HG03025 (cell line): ENCODE measurements at regions not wholly inside any gene's neighbourhood (a gene's known extent, or its start where the extent isn't known, plus 50 kb on each side); places are given as distances from the start of the nearest gene placed in this dataset.

ENCODE experiments used
- ATAC-seq: cut with Tn5 transposase; IDR thresholded peaks from one replicate; pipeline ENCODE4 v1.9.1; 2021; ENCODE audit warnings: mild to moderate bottlenecking, moderate library complexity; ENCODE audit not compliant: unreplicated experiment, low FRiP score

DNA sequence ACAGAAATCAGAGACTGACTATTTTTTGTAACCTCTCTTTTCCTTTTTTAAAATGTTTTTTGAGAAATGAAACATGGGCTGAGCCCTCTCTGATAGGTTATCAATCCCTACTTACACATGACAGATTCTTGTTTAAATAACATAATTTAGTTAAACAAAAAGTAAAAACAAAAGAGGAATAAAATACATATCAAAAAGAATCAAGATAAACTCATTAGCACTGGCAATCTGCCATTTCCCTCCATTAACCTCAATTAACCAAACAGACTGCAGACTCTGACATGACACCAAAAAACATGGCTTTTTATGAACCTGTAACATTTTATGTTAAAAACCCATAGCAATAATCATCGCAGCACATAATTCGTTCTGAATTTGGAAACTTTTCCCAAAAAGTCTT lies 284.4 kb upstream of the MTNR1B start:
- ATAC-seq = no peak

DNA sequence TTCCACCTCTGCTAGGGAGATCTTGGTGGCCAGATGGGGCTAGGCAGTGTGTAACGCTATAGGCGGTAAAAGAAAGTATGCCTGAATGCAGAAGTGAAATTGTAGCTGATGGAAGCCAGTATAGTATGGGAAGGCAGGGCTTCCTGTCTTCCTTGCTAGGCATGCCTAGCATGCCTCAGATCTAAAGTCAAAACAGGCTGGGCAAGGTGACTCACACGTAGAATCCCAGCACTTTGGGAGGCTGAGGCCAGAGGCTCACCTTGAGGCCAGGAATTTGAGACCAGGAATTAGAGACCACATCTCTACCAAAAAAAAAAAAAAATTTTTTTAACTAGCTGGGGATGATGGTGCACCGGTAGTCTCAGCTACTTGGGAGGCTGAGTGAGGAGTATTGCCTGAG lies 281.7 kb upstream of the MTNR1B start:
- ATAC-seq = no peak

DNA sequence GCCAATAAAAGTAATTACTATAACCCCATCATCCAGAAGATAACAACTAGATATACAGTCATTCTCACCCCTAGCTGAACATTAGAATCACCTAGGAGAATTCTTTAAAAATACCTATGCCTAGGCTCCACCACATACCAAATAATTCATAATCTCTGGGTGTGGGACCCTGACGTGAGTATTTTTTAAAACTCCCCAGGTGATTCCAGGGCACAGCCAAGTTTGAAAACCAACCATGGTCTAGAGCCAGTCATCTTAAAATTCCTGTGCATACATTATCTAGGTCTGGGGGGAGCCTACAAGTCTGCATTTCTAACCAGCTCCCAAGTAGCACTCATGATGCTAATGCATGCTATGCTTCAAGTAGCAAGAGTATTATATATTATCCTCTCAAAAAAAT lies 281.0 kb upstream of the MTNR1B start:
- no peak for ATAC-seq

DNA sequence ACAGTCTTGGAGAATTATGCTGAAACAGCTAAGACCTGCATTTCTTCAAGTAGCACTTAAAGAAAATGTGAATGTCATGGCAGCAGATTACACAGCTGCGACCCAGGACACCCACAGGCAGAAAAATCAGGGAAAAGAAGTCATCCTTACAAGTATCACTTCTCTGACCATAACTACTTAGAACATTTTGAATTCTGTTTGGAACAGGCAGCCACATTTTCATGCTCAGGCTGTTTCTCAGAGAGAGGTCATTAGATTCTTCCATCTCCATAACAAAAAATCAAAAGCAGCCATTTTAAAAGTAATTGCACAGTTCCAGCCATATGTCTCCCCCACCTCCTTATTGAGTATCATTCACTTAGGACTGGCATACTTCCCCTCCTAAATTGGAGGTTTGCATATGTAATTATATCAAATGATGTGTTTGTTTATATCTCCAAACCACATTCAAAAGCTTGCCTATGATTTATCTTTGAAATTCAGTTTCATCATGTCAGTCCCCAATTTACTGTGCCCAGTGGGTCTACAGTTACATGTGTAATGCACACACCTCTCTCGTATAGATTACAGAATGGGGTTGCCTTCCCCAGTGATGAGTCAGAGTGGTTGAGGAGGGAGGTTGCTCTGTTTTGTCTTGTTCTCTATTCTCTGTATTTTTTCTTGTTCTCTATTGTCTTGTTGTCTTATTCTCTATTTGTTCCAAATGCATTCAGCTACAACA lies 276.5 kb upstream of the MTNR1B start:
- ATAC-seq = no peak

DNA sequence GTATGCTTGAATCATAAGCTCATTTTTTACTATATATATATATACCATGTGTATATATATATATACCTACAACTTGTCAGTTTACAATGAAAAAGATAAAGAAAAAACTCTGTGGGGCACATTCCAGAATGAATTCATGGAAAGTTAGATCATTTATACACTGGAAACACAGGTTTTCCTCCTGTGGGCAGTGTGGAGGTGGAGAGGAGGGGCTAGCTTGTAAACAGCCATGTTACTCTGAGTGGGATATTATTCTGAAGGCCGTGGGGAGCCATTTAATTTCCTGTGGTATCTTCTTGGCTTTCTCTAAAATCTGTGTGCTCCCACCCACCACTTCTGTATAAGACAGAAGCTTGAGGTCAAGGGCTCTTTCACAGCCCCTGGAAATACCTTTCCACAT lies 273.4 kb upstream of the MTNR1B start:
- no peak for ATAC-seq

DNA sequence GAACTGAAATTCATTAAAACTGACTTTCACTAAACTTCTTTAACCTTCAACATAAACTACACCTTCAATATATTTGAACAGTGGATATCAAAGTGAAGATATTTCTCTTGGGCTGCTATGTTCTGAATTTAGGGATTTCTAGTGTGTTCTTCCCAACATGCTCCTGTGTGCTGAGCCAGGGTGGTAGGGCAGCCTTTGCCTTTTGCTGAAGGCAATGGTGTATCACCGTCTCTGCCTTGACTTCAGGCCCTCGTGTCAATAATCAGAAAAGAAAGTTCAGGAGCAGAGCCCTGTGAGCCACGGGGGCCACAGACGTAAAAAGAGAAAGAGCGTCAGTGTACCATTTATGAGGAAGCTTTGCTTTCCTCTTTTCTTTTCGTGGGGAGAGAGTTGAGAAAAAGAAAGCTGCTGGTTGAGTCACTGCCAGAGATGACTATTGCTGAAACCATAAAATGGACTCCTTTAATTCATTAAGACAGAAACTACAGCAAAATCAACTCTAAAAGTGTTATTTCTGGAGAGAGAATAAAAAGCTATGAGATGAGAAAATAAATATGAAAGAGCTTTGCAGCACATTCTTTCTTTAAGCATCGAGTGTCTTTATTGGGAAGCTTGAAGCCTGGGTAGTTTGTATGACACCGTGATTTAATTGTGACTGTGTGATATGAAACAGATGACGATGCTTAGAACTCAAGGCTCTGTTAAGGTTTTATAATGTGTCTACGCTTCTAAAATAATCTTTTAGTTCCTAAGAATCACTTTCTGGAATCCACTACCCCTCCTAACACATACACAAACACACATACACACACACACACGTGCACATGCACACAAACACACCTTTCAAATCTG lies 271.8 kb upstream of the MTNR1B start:
- no peak for ATAC-seq

DNA sequence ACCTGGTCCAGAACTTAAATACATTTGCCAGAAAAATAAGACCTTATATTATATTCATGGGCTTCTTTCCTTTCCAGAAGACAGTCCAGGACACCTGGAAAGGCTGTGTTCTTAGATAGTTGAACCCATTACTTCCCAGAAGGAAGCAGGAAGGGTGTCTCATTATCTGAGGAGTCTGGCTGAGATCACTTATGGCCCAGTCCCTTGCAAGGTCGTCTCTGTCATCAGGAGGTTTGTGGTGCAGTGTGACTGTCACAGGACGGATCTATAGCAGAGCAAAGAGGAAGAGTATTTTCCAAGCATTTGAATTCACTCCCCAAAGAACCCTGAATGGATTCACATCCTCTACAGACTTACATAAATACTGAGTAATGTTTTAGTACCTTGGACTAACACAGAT lies 270.7 kb upstream of the MTNR1B start:
- ATAC-seq = no peak

DNA sequence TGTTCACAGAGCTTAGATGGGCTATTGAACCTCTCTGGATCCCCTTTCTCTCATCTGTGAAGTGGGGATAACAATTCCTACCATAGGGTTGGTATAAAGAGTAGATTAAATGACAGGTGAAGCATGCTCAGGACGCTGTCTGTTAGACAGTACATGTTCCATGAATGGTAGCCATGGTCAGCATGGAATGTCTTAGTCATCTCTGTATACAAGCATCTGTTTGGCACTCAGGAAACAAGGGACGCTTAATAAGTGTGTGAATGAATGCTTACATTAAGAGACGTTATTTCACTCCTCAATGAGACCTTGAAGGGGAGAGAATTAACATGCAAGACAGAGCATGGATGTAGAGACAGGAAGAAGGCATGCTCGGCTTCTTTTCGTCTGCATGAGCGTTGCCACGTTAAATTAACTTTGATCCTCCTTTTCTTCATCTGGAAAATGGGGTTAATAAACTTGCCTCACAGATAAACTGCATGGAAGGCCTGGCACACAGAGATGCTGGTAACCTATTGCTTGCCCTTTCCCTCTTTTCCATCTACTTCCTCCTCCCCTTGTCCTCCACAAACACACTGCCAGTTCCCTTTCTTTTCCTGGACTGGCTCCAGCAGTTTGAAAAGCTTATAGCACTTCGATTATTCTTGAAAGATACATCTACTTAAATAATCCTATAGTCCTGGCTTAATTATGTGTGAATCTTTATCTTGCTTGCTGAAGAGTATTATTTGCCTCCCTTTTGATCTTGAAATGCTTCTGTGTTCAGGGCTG lies 267.2 kb upstream of the MTNR1B start:
- no peak for ATAC-seq

DNA sequence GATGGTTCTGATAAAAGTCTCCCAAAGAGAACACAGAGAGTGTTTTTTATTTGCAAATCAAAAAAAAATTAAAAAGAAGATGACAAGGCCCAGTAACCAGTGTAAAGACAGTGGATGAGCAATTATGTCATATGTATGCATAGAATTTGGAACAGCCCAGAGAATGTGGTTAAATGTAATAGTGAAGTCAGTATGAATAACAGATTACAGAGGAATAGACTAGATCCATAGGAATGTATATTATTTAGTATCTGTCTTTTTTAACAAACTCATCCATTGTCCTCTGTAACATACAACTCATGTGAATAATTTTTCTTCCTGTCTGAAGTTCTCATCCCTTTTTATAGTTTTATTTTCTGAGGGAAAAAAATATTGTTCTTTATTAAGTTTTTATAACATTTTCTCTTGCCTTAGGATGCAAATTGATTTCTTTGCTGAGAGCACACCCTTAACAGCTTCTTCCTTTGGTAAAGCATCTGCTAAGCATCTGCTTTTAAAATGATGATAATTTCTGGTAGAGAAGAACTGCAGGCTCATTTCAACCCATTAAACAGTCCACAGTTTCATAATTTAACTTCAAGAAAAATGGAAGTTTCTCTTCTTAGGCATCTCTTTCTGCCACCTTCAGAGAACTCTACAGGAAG lies 266.5 kb upstream of the MTNR1B start:
- ATAC-seq = no peak

DNA sequence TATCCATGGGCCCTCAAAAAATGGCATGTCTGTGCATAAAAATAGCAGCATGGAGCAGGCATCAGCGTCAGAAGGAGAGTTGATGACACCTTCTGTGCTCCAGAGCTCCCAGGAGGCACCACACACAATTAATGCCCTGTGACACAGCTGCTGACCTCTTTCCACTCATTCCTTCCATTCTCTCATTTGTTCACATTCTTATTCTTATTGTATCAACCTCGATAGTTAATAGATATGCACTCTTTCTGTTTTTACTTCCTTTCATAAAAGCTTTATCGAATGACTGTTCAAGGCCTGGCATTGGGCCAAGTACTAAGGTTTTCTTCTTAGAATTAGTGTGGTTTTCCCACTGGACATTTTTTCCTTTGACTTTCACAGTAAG lies 266.0 kb upstream of the MTNR1B start:
- no peak for ATAC-seq

DNA sequence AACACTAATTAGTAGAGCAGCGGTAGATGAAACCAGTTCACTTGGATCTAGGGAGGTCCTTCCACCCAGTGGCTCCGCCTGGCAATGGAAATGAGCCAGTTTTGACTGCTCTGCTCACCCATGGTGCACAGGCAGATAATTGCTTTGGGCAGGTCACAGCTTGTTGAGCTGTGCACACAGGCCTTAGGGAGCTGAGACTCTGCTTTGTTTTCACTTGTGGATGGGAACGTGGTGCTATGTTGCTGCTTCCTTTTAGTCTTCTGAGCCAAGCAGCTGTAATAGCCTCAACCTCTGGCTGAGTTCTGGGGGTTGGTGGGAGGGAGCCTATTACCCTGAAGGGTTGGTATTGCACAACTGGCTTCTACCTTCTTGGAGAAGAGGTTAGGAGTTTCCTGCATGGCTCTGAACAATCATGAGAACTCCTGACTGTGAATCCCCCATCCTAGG lies 262.3 kb upstream of the MTNR1B start:
- no peak for ATAC-seq

DNA sequence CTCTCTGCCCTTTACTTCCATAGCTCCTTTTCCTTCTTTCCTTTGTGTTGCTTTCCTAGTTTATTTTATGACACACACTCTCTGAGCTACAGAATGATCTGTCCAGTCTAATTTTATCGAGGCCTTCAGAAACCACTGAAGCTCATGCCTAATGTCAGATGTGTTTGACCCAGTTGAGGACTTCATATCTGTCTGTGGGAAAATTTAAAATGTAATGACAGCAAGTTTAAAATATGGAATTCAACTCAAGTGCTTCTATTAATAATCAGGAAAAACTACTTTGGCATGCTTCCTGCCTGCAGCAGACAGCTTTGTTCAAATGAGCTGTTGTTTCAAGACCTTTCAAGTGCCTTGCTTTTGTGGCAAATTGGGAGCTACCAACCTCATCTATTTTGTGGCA lies 261.8 kb upstream of the MTNR1B start:
- ATAC-seq = no peak

DNA sequence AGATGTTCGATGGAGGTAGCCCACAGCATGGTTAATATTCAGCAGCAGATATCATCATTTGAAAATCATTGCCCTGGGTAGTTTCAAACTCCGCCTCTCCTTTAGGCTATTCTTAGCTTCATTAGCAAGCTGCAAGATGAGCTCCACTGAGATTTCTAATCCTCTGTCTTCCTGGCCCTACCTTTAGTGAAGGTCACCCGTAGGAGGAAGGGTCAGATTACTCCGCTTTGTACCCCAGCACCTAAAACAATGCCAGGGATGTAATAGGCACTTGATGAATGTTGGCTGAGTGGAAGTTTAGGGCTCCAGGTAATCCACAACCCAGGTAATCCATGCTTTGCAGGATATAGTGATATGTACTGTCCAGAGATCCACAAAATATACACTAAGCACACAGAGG lies 260.1 kb upstream of the MTNR1B start:
- ATAC-seq = no peak

DNA sequence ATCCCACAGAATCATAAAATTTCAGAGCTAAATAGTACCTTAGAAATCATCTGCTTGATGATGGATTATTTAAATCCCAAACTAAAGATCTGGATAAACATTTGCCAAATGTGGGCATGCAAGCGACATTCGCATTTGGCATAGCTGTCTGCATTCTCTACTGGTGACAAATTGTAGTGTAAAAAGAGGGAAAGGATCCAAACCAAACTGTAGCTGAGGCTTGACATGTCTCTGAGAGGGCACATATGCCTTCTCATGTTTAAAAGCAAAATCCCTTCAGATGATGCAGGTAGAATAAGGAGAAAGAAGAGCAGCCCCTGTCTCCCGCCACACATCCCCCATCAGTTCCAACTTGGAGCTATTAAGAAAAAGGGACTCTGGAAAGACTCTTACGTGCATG lies 257.5 kb upstream of the MTNR1B start:
- ATAC-seq = no peak

DNA sequence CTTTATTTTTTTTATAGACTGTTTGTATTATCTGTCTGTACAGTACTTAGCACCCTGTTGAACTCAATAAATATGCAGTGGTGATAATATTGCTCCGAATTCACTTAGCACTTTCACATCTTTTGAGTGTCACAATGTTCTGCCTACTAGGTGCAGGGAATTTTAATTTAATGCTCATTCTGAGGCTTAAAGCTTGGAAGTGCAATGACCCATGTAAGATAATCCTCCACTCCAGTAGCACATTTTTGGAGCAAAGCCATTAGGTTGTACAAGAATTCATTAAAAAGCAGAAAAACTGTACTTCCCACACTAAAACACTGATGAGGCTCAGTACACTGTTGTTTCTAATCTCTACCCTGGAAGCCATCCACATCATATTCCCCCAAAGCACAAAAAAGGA lies 255.3 kb upstream of the MTNR1B start:
- no peak for ATAC-seq

DNA sequence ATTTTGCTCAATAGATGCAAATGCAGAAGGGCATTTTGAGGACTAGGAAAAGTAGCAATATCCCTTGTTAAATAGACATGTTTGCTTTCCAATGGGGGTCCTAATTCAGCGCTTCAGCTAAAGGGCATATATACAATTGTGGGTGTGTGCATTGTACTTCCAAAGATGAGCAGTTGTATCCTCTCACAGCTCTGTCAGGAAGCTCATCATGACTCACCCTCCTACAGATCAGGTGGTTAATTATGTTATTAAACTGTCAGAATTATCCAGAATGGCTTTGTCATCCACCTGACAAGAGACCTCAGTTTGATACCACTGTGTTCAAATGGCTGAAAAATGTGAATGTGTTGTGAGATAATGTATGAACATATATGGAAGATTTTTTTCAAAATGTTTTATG lies 252.2 kb upstream of the MTNR1B start:
- no peak for ATAC-seq

DNA sequence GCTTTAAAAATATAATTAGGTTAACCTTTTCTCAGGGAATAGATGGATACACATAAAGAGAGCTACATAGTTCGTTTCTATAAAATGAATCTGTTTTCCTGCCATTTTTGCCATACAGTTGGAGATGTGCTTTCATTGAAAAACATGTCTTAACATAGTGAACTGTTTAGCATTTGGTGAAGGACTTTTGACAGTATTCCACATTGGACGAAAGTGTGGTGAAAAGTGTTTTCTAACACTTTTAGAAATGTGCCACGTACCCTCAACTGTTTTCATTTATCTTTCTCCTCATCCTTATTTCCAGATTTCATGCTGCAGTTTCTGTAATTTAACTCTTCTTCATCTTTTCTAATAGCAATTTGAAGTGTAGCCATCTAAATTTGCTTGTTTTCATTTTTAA lies 249.1 kb upstream of the MTNR1B start:
- ATAC-seq = no peak

DNA sequence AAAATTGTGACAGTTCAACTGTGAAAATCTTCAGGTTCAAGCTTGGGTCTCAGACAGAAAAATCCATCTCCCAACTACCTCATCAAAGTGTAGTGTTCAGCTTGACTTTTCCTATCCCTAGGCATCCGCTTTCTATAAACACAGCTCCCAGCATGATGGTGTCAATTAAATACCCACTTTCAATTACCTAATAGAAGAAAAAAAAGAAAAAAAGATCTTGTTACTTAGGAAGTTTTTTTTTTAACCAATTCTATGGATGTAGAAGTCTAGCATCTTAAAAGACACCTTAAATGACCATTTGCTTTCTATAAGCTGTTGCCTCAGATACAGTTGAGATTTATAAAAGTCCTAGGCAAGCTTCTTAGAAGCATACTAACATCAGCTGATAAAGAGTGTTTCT lies 244.1 kb upstream of the MTNR1B start:
- ATAC-seq = no peak

DNA sequence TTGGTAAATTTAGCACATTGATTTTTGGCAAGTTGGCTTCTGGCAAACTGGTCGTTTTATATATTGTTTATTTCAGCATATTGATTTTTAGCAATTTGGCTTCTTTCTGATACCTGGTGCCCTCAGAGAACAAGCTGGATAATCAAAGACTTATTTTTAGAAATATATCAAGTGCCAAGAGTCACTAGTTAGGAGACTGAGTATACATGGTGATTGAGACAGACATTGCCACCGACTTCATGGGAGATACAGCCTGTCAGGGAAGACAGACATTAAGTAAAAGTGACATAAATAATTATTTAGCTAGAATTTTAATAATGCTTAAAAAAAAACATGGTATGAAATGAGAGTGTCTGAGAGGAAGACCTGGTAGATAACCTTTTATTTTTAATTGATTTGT lies 242.3 kb upstream of the MTNR1B start:
- ATAC-seq = no peak

DNA sequence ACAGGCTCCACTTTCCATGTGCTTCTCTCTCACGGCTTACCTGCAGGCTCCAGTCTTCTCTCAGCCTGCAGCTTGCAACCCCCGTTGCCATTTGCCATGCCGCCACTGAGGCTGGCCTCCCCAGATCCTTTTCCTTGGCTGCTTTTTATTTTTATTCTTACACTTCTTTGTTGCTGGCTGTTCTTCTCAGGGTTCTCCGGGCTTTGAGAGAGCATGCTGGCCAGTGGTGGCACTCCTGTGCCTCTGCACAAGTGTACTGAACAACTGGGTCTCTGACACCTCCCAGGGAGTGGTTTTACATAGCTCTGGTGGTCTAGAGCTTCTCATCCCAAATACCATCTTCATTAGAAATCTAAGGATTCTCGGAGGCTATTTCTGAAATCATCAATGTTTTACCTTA lies 241.7 kb upstream of the MTNR1B start:
- no peak for ATAC-seq

DNA sequence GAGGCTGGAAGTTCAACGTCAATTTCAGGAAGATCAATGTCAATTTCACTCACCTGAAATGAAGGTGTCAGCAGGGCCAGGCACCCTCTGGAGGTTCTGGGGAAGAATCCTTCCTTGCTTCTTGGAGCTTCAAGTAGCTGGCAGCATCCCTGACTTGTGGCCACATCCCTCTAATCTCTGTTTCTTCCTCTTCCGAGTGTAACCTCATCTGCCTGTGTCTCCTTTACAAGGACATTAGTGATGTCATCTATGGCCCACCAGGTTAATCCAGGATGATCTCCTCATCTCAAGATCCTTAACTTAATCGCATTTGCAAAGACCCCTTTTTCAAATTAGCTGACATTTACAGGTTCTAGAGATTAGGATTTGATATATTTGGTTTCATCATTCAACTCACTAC lies 240.8 kb upstream of the MTNR1B start:
- ATAC-seq = no peak
